GM19328 (cell line): ENCODE measurements at regions not wholly inside any gene's neighbourhood (a gene's known extent, or its start where the extent isn't known, plus 50 kb on each side); places are given as distances from the start of the nearest gene placed in this dataset.
A peak's percentile ranks its signal among the peaks of the same experiment; 100 is the strongest.

Experiments
- ATAC-seq: cut with Tn5 transposase; IDR thresholded peaks from one replicate; pipeline ENCODE4 v1.9.1; 2021; ENCODE audit warnings: mild to moderate bottlenecking, moderate library complexity; ENCODE audit not compliant: unreplicated experiment

DNA sequence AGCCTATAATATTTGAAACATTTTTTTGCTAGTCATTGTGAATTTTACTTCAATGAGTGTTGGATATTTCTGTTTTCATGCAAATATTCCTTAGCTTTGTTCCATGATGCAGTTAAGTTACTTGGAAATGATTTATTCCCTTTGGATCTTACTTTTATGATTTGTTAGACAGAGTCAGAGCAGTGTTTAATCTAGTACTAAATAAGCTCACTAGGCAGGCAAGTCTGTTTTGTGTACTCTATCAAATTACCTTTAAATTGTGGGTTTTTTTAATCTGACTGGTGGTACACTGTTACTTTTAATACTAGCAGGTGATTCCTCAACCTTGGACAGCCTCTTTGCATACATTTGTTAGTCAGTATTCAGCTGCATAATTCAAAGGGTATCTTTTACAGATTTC lies 173.3 kb upstream of the MBNL1 start:
- no peak for ATAC-seq

DNA sequence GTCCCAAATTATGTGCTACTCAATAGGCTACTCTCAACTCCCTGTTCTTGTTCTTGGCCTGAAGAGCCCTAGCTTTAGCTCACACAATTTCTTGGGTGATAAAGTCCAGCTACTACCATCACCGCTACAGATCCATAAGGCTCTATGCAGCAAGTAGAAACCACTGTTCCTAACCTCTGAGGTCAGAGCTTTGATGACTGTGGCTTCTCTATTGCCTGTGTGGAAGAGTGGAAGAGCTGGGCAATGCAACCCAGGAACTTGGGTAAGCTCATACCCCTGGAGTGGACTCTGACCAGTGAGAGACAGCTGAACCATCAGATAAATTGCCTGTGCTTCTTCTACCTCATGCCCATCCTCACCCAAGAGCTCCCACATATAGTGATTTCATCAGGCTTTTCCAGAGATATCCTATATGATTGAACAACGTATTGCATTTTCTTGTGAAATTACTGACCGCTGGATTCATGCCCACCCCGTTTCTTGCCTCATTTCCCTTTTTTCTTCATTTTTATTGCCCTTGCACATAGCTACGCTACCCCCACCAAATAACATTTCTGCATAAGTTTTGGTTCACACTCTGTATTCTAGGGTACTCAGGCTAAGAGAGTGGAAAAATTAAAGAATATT lies 172.3 kb upstream of the MBNL1 start:
- no peak for ATAC-seq

- ATAC-seq = no peak
These were observed 171.6 kb upstream of the MBNL1 start for GRCh38 chr3:152097120-152097519.

- no peak for ATAC-seq
These were observed 171.0 kb upstream of the MBNL1 start for GRCh38 chr3:152097770-152098169.

GRCh38 chr3:152100491-152101132 lies 168.1 kb upstream of the MBNL1 start:
- peak; percentile 96 for ATAC-seq

- ATAC-seq = no peak
These were observed 166.3 kb upstream of the MBNL1 start for GRCh38 chr3:152102410-152102809.

DNA sequence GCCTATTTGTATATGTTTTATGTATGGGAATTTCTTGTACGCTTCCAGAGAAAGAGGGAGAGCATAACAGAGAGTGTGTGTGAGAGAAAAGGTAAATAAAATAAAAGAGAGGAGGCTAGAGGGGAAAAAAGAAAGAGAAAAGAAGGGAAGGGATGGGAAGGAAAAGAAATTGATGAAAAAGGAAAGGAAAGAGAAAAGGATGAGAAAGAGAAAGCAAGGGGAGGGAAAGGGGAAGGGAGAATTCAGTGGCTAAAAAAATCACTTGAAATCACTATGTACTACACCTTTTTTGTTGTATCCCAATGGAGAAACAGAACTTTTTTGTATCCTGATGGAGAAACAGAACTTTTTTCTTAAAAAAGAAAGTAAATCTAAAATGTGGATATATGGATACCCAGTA lies 165.5 kb upstream of the MBNL1 start:
- ATAC-seq = no peak

- ATAC-seq = no peak
These were observed 163.8 kb upstream of the MBNL1 start for GRCh38 chr3:152104847-152105415.

DNA sequence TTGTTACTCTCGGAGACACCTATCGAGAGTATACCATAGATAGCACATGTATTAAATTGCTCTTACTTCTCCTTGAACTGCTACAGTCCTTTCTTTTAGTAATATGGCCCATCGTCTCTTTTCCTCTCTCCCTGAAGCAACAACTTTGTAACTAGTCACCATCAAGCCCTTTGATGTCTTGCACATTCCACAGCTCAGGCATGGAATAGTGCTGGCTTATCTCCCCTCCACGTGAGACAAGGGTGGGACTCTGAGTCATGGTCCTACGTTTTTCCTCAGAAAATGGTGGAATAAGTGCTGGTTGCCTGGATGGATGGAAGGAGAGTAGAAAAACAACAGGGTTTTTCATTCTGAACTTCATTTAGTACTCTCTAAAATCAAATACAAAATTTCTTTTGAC lies 163.3 kb upstream of the MBNL1 start:
- no peak for ATAC-seq

- ATAC-seq = no peak
These were observed 159.7 kb upstream of the MBNL1 start for GRCh38 chr3:152109038-152109437.

DNA sequence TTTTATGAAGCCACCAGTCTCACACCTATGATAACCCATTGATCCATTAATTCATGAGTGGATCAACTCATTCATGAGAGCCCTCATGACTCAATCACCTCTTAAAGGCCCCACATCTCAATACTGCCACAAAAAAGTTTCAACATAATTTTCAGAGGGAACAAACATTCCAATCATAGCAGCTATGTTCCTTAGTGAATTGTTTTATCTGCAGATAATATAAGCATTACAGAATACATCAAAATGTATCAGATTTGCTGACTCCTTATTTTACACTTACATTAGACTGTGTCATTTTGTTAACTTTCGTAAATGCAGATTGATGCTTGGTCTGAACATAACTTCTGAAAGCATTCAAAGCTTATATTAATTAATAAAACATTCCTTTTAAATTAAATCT lies 155.3 kb upstream of the MBNL1 start:
- no peak for ATAC-seq

DNA sequence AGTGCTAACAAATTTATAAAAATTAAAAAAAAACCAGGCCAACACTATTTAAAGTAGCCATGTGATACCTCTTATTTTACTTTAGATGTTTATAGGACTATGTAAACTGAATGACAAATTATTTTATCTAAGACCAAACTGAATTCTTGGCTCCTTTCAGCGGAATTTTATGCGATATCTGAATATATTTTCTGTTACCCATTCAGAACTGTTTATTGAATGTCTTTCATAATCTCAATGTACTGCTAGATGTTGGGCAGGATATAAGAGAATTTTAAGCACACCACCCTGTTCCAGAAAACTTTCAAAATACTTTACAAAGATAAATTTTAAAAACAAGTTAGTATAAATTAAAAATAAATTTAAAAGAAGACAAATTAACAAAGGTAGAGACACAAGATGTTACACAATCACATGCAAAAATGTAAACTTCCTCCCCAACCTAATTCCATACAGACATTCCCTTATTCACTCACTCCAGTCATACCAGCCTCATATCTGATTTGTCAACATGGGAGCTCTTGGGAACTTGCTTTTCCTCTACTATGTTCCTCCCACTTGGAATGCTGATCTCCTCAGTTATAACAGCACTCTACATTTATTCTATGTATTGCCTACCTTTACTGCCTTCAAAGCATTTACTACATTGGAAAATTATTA lies 154.6 kb upstream of the MBNL1 start:
- no peak for ATAC-seq

GRCh38 chr3:152120601-152121269 lies 148.0 kb upstream of the MBNL1 start:
- no peak for ATAC-seq

GRCh38 chr3:152121270-152121636 lies 147.5 kb upstream of the MBNL1 start:
- ATAC-seq = no peak

DNA sequence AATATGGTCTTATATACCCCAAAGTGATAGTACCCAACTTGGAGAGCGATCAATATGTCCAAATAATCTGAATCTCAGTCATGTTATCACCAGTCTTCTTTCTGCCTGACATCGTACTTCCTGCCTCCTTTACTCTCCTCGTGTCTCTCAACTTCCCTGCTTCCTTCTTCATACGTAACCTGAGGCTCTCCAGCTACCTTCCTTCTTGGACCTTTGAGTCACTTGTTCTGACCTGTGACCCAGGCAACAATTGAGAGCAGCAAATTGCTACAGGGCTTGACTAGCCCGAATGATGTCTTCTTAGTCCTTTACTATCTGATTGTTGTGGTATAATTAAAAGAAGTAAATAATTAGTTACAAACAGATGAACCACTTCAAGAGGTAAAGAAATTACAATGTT lies 145.9 kb upstream of the MBNL1 start:
- no peak for ATAC-seq

DNA sequence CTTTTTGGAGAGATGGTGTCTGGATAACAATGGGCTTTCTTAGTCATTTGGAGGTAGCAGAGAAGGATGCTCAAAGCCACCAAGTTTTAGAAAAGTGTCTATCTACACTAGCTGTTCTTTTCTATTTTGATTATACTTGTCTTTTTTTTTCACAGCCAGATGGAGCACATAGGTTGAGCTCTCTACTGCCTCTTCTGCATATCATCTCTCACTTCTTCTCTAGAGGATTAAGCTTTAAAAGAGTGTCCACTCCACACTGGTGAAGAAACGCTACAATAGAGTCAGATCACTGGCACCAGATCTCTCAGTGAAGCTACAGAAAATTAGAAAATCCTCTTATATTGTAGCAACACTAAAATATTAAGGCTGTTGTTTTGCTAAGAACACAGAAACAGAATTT lies 145.3 kb upstream of the MBNL1 start:
- ATAC-seq = no peak

DNA sequence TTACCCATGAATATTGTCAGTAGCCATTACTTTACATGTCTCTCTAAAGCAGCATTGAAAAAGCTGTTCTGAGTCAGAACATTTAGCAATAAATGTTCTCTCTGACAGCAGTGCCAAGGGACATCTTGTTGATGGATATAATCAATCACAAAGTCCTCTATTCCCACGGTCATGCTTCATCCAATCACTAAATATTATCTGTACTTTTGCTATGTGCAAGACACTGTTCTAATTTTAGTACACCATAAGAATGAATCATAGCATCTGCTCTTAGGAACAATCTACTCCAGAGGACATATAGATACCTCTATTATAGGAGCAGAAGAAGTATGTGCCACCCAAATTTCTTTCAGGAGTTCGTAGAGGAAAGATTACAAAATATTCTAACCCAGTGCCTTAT lies 142.5 kb upstream of the MBNL1 start:
- no peak for ATAC-seq

GRCh38 chr3:152127058-152127457 lies 141.7 kb upstream of the MBNL1 start:
- ATAC-seq = peak; percentile 98

GRCh38 chr3:152128356-152128755 lies 140.4 kb upstream of the MBNL1 start:
- no peak for ATAC-seq

- no peak for ATAC-seq
These were observed 129.1 kb upstream of the MBNL1 start for GRCh38 chr3:152139651-152140050.

DNA sequence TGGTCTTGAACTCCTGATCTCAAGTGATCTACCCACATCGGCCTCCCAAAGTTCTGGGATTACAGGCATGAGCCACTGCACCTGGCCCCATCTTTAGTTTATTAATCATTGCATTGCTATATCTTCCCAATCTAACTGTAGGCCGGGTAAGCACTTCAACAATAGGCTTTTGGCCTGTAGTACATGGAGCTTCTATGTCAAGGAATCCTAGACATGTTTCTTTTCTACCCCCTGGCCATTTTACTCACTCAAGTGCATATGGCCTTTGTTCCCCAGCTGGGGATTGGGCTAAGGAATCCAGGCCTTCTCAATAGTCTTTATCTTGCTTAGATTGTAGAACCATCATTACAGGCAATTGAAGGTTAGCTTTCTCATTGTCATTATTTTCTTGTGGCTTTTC lies 122.3 kb upstream of the MBNL1 start:
- ATAC-seq = no peak

DNA sequence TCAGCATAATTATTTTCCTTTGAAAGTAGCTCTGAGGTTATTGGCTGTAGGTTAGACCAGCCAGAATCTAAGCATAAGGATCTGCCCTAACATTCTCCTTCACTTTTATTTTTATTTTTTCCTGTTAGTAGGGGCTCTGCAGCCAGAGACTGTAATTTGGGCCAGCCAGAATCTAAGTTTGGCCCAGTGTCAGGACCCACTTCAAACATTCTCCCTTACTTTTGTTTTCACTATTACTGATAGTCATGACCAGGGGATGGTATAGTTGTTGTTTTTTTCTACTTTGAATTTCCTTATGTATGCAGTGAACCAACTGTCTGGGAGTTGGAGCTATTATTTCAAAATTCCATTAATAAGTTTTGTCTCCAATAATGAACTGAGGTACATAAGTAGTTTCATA lies 121.0 kb upstream of the MBNL1 start:
- ATAC-seq = no peak
